GM12873 (cell line): ENCODE measurements at regions not wholly inside any gene's neighbourhood (a gene's known extent, or its start where the extent isn't known, plus 50 kb on each side); places are given as distances from the start of the nearest gene placed in this dataset.

Source experiments
- CTCF ChIP-seq: IDR thresholded peaks from 2 replicates; pipeline ENCODE4 v1.5.1; 2012; ENCODE audit warnings: low read depth, mild to moderate bottlenecking, moderate library complexity, low read length, control low read depth; ENCODE audit not compliant: insufficient read depth; ENCODE audit errors: missing control alignments

- no peak for TF ChIP-seq CTCF
Measured at GRCh38 chr2:38203446-38203810, 127.5 kb upstream of the CYP1B1 start.

- no peak for TF ChIP-seq CTCF
Measured at GRCh38 chr2:38202713-38203445, 126.9 kb upstream of the CYP1B1 start.

- TF ChIP-seq CTCF: no peak
Measured at GRCh38 chr2:38201784-38202183, 125.8 kb upstream of the CYP1B1 start.

GRCh38 chr2:38200598-38200997 is 124.6 kb upstream of the CYP1B1 start:
- TF ChIP-seq CTCF: no peak

- TF ChIP-seq CTCF: no peak
Measured at GRCh38 chr2:38199127-38199526, 123.2 kb upstream of the CYP1B1 start.

- no peak for TF ChIP-seq CTCF
Measured at GRCh38 chr2:38194751-38195150, 118.8 kb upstream of the CYP1B1 start.

- TF ChIP-seq CTCF: no peak
Measured at GRCh38 chr2:38192976-38193375, 117.0 kb upstream of the CYP1B1 start.

- no peak for TF ChIP-seq CTCF
Measured at GRCh38 chr2:38192046-38192445, 116.1 kb upstream of the CYP1B1 start.
